IPS DF 4.7 (cell line): ENCODE measurements at regions not wholly inside any gene's neighbourhood (a gene's known extent, or its start where the extent isn't known, plus 50 kb on each side); places are given as distances from the start of the nearest gene placed in this dataset.
"Not testable (repeated sequence)": the region's sequence is repeated elsewhere in the genome, so short reads cannot be mapped to it uniquely, and the experiment has no call there.

Source experiments
- DNase-seq: peaks from one replicate; pipeline ENCODE4 v3.0.0-alpha.2; 2013; ENCODE audit warnings: low spot score; ENCODE audit errors: extremely low read depth

- DNase-seq, result no peak
Measured at GRCh38 chrX:120718969-120719368, 89.1 kb upstream of the C1GALT1C1 start.

- not testable (repeated sequence) for DNase-seq
Measured at GRCh38 chrX:120702337-120702736, 72.5 kb upstream of the C1GALT1C1 start.

GRCh38 chrX:120697053-120697452 is 67.2 kb upstream of the C1GALT1C1 start:
- no peak for DNase-seq

- DNase-seq, result no peak
Measured at GRCh38 chrX:120692319-120692718, 62.5 kb upstream of the C1GALT1C1 start.

- no peak for DNase-seq
Measured at GRCh38 chrX:120690941-120691340, 61.1 kb upstream of the C1GALT1C1 start.

- no peak for DNase-seq
Measured at GRCh38 chrX:120690344-120690743, 60.5 kb upstream of the C1GALT1C1 start.

- DNase-seq, result no peak
Measured at GRCh38 chrX:120680090-120680489, 50.2 kb upstream of the C1GALT1C1 start.
